HG03521 (cell line): ENCODE measurements at regions not wholly inside any gene's neighbourhood (a gene's known extent, or its start where the extent isn't known, plus 50 kb on each side); places are given as distances from the start of the nearest gene placed in this dataset.

Experiments used
- ATAC-seq: cut with Tn5 transposase; IDR thresholded peaks from one replicate; pipeline ENCODE4 v1.9.1; 2021; ENCODE audit warnings: mild to moderate bottlenecking, moderate library complexity; ENCODE audit not compliant: unreplicated experiment

DNA sequence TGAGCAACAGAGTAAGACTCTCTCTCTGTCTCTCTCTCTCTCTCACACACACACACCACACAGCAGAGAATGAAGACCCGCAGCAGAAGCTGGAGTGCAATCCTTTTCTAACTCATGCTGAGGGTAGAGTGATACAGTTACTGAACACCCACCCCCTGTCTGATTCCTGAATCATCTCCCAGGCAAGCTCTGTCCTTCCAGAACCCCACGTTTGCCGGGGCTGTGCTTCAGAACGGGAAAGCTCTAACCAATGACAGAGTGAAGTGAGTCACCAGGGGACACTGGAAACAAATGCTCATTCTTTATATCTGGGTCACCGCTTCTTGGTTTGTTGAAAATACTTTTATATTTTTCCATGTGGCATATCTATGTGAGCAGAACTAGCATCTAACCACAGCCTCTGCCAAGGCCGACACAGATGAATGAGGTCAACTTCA, 553.7 kb upstream of the AMELY start:
- ATAC-seq, result no peak

DNA sequence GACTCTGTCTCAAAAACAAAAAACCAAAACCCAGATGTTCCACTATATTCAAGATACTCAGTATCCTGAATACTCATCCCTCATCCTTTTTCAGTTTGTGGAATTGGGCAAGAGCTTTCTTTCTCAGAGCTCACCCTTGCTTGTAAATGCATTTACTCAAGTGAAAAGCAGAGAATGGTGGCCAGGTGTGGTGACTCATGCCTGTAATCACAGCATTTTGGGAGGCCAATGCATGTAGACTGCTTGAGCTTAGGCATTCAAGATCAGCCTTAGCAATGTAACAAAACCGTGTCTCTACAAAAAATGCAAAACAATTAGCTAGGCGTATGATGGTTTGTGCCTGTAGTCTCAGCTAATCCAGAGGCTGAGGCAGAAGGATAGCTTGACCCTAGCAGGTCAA, 553.2 kb upstream of the AMELY start:
- no peak for ATAC-seq

DNA sequence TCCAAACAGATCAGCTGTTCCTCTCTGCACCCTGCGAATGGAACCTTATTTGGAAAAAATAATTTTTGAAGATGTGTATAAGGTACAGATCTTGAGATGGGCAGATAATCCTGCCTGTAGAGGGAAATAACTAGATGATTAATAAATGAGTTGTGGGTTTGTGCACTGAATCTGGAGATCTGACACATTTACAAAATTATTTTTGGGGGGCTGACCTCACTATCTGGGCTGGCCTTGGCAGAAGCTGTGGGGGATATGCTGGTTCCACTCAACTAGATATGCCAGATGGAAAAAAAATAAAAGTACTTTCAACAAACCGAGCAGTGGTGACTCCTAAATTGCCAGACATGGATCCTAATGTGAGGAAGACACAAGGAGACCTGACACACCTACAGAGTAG, 552.2 kb upstream of the AMELY start:
- no peak for ATAC-seq

DNA sequence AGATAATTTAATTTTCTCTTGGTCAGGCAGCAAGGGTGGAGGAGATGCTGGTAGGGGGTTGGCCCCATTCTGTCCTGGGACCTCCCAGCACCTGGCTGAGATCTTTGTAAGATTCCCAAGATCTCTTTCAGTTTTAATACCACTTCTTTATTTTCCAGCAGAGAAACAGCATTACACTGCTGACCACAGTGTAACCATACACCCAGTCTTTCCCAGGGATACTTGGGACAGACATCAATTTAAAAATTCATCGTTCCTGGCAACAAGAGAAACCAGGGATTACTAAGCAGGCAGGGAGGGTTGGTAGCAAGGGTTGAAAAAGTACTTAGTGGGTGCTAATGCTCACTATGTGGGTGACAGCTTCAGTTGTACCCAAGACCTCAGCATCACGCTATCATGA, 551.6 kb upstream of the AMELY start:
- no peak for ATAC-seq

DNA sequence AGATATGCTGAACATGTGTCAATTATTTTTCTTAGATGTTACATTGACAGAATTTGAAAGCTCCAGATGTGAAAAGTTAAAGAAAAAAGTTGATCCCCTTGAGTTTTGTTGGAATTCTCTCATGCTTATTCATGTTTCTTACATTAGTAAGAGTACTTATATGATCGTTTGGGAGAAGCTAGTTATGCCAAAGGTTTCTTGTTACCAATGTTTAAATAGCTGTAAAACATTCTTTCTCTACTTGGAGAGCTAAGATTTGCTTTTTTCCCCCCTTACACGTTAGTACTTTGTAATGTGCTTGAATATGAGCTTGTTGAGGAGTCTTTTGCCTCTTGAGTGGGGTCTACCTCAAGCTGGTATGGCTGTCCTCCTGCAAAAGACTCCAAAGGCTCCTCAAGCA, 551.1 kb upstream of the AMELY start:
- ATAC-seq, result no peak

DNA sequence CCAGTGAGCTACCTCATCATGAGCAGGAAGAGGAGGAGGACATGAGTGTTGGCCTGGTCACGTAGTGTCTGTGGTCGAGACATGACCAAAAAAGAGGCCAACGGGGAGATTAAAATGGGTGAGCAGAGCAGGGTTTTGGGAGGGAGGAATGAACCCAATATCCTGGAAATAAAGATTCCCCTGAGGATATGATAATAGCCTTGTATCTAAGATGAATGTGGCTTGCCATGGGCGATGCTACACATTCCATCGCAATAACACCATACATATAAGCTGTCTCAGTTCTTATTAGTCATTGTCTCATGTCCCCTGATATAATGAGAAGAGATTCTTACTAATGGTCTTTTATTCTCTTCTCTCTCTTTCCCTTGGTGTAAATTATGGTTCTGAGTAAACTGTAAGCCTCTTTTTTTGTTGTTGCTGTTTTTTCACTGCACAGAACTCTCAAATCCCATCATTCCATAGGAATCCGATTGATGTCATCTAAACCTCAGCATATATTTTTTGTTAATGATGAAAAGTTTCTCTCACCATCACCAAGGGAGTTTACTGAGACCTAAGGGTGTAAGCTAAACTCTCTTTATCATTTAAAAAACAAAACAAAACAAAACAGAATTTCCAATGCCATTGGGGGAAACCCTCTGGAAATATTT, 550.4 kb upstream of the AMELY start:
- no peak for ATAC-seq

DNA sequence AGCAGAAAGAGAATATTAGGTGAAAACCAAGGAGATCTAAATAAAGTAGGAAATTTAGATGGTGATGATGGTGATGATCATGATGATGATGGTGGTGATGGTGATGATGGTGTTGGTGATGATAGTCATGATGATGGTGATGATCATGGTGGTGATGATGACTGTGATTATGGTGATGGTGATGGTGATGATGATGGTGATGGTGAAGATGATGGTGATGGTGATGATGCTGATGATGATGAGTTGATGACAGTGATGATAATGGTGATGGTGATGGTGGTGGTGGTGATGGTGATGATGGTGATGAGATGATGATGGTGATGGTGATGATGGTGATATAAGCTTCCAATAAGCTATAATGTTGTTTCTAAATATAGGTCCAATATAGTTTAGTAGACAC, 548.2 kb upstream of the AMELY start:
- ATAC-seq, result no peak

DNA sequence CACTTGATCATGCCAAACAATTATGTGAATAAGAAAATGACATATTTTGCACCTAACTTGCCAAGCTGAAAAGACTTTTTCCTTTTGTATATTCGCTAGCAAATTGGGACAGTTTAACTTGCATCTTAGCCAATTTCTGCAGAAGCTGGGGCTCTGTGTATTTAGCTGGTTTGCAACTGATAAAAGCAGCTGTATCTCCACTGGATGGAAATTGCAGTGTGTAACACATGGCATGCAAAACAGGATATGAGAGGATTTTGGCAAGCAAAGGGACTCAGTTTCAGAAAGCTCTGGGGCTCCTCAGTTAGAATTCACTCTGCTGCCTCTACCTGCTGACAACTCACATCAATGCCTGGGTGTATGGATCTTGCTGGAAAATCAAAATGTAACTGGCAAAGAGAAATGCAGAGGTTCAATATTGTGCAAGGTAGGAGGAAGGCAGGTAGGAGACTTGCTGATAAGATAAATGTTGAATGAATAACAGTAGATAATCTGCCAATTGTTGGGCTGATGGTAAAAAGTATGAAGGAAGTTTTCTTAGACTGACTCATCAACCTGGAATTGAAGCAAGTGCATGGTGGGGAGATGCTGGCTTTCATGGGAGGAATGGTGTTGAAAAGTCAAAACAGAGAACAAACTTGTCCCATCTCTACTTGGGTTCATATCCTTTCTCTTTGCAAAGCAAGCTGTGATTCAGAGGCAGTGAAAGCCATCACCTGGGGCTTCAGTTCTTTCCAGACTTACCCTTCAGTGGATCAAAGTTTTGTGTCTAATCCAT, 546.9 kb upstream of the AMELY start:
- ATAC-seq, result no peak

DNA sequence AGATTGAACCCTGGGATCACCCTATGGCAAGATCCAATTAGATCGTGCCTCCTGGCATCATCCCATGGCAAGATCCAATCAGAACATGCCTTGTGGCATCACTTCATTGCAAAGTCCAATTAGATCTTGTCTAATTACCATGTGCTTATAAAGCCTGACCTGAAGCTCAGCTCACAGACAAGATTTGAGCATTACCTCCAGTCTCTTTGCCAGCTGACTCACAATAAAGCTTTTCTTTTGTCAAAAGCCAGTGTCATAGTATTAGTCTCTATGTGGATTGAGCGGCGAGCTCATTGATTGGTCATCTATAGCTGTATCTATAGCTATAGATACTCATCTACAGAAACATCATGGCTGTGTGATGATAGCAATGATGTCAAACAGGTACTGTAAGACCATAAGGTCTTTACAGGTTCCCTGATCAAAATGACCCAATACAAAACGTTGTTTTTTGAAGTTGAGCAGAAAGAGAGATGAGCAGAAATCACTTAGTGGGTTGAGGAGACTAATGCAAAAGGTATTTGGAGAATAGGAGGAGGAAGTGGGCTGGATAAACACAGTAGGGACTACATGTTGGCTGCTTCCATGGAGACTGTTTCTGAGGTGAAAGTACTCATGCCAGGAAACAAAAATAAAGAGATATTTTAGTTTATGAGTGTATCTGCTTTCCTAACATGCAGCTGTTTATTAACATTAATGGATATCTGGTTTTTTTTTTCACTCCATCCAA, 545.9 kb upstream of the AMELY start:
- ATAC-seq, result no peak

DNA sequence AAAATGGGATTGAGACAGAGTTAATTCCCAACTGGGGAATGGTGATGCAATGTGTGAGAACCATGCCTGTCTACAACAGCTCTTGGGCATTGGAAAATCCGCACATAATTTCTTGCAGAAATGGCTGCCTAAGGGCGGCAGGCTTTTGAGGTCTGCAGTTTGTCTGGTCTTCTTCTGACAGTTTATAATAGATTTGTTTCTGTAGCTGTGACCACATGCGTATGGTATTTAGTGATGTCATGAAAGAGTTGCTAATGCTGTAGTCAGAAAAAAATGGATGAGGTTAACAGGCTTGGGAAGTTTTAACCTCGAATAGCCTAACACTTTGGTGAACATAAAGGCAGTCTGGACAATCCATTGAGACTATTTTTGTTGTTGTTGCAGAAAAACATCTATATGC, 544.1 kb upstream of the AMELY start:
- ATAC-seq, result no peak

DNA sequence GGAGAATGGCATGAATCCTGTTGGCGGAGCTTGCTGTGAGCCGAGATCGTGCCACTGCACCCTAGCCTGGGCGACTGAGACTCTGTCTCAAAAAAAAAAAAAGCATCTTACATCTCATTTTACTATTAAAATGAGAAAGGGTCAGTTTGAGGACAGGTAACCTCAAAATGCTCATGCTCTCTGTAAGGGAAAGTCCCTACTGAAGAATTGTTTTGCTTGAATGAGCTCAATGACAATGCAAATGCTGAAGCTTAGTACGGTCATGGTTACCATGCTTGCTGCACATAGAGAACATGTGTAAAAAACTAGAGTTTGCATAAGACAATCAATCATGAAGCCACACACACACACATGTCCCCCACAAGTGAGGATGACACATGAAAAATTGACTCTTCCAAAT, 541.8 kb upstream of the AMELY start:
- no peak for ATAC-seq

DNA sequence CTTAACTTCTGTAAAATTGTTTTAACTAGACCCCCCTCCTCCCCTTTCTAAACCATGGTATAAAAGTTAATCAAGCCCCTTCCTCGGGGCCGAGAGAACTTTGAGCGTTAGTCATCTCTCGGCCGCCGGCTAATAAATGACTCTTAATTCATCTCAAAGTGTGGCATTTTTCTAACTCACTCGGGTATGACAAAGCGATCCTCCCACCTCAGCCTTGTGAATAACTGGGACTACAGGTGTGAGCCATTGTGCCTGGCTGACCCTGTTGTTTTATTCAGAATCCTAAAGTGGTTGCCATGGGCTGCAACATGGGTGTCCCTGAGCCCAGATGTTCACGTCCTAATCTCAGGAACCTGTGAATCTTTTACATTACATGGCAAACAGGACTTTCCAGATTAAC, 540.7 kb upstream of the AMELY start:
- ATAC-seq, result no peak

DNA sequence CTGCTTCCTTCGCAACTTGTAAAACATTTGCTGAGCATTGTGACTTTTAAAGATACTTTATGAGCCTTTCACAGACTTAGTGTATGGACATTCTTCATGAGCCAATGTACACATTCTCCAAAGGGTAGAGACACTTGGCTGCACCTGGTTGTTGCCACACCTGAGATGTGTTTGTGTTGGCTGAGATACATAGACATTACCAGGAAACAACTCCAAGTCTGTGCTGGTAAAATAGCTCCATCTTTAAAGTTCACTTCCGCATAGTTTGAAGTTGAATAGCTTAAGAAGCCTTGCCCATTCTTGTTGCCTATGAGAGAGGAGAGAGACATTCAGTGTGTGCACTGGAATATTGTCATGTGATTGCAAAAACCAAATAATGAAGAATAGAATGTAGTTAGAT, 538.3 kb upstream of the AMELY start:
- no peak for ATAC-seq

DNA sequence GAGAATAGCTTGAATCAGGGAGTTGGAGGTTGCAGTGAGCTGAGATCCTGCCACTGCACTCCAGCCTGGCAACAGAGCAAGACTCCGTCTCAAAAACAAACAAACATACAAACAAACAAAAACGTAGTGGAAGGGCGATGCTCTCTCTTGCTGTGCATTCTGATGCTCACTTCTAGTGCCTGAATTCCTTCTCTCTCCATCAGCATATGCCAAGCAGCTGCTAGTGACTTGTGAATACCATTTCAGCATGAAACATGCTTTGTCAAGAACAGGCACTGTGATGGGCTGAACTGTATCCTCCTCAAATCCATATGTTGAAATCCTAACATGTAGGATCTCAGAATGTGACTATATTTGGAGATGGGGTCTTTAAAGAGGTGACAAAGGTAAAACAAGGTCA, 537.1 kb upstream of the AMELY start:
- ATAC-seq, result no peak

DNA sequence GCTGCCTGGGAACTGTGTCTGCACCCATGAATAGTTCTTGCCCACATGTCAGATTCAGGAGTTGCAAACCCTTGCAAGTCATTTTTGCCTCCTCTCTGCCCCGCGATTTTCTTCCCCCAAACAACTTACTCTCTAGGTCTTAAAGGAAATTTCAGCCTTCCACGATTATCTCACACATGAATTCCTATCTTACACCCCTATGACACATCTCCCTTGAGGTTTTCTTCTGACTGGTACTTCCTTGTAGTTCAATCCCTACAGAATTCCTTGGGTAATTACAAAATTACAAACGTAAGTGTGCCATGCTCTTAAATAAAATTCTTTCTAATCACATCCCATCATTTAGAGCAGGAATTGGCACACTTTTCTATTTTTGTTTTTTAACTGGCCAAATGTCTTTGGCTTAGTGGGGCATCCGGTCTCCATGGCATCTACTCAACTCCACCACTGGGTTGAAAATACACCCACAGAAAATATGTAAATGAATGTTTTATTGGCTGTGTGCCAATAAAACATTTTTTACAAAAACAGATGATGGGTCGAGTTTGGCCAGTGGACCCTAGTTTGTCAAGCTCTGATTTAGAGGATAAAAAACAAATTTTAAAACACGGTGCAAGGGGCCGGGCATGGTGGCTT, 536.4 kb upstream of the AMELY start:
- no peak for ATAC-seq

DNA sequence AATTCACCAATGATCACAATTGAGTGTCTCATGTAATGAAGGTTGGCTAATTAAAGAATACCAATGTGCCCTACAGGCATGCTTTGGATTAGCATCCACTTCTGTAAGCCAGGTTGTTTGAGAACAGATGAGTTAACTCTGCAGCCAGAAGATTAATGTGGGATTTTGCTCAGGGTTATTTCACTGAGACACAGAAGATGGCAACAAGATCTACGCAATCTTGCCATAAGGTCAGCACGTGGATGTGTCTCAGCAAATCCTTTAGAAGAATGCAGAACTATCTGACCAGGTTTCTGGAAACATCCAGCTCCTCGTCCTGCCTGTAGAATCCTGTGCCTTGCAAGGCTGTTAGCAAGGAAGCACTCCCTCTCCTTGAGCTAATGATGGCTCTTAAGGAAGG, 532.6 kb upstream of the AMELY start:
- no peak for ATAC-seq

DNA sequence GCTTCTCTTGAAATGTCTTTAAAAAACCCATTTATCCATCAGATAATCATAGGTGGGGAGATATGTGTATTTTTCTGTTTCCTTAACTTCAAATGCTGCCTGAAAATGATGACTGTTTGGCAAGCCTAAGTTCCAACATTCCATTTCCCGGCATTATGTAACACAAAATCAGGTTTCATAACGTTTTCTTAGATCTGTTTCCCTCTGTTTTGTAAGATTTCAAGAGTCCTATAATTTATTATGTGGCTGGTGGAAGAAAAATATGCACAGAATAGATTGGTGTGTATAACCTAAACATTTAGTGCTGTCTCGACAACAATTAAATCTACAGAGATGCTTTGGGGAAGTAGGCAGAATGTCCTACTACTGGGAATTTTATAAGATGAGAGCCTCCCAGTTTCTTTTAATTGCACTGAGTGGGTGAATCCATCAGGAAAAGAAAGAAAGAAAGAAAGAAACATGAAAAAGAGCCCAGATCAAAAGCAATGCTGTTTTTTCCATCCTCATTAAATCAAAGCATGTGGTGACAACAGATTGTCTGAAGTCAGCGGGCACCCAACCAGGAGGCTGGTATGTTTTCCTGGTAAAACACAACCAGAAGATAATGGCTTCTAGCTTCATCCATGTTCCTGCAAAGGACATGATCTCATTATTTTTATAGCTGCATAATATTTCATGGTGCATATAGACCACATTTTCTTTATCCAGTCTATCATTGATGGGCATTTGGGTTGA, 529.4 kb upstream of the AMELY start:
- no peak for ATAC-seq

DNA sequence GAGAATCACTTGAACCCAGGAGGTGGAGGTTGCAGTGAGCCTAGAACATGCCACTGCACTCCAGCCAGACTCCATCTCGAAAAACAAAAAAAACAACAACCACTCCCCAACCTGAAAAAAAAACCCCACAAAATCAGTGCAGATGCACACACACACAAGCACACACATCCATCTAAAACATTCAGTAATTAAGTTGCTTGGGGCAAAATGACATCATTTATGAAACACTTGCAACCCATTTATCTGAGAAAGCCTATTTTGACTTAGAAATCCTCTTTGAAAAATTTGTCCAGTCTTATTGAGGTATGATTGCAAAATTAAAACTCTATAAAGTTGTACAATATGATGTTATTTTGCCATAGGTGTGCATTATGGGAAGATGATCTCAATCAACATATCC, 525.5 kb upstream of the AMELY start:
- no peak for ATAC-seq

DNA sequence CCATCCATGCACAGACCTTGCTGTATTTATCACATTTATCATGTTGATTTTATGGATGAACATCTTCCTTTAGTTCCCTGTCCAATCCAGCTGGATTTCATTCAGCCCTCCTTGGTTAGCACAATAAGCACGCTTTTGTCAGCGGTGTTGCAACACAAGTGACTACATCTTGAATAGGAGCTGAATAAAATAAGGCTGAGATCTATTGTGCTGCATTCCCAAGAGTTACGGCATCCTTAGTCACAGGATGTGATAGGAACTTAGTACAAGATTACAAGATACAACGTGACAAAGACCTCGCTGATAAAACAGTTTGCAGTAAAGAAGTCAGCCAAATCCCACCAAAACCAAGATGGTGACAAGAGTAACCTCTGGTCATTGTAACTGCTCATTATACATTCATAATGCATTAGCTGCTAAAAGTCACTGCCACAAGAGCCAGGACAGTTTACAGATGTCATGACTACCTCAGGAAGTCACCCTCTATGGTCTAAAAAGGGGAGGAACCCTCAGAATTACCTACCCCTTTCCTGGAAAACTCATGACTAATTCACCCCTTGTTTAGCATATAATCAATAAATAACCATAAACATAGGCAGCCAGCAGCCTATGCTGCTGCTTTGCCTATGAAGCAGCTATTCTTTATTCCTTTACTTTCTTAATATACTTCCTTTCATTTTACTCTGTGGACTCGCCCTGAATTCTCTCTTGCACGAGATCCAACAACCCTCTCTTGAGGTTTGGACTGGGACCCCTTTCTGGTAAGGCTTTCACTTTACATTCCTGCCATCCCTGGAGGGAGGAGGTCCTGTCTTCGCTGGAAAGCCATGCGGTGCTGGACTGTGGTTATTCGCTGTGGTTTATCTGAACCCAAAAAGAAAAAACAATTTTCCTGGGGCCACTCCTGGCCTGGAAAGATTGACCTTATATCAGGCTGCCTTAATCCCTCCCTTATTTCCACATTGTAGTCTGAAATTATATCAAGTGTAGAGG, 522.6 kb upstream of the AMELY start:
- ATAC-seq, result no peak

DNA sequence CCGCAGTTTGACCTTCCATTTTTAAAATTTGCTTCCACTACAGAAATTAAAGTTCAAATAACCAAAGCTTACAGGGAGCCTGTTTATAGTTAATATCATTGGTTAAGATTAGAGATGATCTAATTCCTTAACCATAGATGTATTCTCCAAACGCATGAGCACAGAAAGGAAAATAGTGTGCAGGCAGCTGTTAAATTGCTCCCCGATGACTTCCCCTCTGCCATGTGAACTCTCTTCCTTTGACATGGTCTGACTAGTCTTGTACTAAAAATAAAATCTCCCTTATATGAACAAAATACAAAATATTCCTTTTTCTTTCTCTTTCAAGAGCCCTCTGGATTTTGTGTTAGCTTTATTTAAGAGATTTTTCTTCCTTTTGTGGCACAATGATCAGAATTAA, 507.6 kb upstream of the AMELY start:
- ATAC-seq, result no peak
